ENCODE measurements at regions not wholly inside any gene's neighbourhood (a gene's known extent, or its start where the extent isn't known, plus 50 kb on each side); places are given as distances from the start of the nearest gene placed in this dataset.

DNA sequence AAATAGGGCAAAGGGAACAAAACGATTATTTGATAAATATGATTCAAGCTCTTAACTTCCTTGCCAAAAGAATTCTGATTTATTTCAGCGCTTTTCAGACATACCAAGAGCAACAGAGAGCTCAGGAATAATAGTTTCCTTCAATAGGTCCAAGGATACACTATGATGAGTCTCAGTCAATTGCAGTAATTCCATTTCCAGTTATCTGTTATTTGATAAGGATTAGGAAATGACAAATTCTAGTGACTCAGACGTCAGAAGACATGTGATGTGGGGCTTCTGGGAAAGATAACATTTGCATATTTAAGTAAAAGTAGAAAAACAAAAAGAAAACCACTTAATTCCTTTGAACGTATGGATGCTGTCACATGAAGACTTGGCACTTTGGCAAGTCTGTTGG lies 1250.8 kb upstream of the CDH18 start:
- TF ChIP-seq, protein P1, sequence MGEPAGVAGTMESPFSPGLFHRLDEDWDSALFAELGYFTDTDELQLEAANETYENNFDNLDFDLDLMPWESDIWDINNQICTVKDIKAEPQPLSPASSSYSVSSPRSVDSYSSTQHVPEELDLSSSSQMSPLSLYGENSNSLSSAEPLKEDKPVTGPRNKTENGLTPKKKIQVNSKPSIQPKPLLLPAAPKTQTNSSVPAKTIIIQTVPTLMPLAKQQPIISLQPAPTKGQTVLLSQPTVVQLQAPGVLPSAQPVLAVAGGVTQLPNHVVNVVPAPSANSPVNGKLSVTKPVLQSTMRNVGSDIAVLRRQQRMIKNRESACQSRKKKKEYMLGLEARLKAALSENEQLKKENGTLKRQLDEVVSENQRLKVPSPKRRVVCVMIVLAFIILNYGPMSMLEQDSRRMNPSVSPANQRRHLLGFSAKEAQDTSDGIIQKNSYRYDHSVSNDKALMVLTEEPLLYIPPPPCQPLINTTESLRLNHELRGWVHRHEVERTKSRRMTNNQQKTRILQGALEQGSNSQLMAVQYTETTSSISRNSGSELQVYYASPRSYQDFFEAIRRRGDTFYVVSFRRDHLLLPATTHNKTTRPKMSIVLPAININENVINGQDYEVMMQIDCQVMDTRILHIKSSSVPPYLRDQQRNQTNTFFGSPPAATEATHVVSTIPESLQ (CRISPR knock-in tag; conservative IDR thresholded peaks at IDR 0.05) = no peak
- no peak for TF ChIP-seq PHF21A (CRISPR knock-in tag; IDR thresholded peaks at IDR 0.05)
- TF ChIP-seq REL (CRISPR knock-in tag; conservative IDR thresholded peaks at IDR 0.05) = no peak
- no peak for TF ChIP-seq NRL (CRISPR knock-in tag; IDR thresholded peaks at IDR 0.05; ENCODE audit: borderline replicate concordance)
- no peak for TF ChIP-seq SMC3 (IDR thresholded peaks at IDR 0.05; ENCODE audit: low read length)
- TF ChIP-seq CBX5 (CRISPR knock-in tag; IDR thresholded peaks at IDR 0.05; ENCODE audit: borderline replicate concordance) = no peak
- TF ChIP-seq MAFG (CRISPR knock-in tag; IDR thresholded peaks at IDR 0.05) = no peak
- TF ChIP-seq HIVEP1 (CRISPR knock-in tag; IDR thresholded peaks at IDR 0.05) = no peak
- TF ChIP-seq, protein P2, sequence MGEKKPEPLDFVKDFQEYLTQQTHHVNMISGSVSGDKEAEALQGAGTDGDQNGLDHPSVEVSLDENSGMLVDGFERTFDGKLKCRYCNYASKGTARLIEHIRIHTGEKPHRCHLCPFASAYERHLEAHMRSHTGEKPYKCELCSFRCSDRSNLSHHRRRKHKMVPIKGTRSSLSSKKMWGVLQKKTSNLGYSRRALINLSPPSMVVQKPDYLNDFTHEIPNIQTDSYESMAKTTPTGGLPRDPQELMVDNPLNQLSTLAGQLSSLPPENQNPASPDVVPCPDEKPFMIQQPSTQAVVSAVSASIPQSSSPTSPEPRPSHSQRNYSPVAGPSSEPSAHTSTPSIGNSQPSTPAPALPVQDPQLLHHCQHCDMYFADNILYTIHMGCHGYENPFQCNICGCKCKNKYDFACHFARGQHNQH (CRISPR knock-in tag; IDR thresholded peaks at IDR 0.05) = no peak
- TF ChIP-seq PRPF4 (IDR thresholded peaks at IDR 0.05; ENCODE audit: low read depth, low read length, poor library complexity, severe bottlenecking) = no peak
- no peak for TF ChIP-seq FOSL2 (CRISPR knock-in tag; IDR thresholded peaks at IDR 0.05)
- TF ChIP-seq, protein P3, sequence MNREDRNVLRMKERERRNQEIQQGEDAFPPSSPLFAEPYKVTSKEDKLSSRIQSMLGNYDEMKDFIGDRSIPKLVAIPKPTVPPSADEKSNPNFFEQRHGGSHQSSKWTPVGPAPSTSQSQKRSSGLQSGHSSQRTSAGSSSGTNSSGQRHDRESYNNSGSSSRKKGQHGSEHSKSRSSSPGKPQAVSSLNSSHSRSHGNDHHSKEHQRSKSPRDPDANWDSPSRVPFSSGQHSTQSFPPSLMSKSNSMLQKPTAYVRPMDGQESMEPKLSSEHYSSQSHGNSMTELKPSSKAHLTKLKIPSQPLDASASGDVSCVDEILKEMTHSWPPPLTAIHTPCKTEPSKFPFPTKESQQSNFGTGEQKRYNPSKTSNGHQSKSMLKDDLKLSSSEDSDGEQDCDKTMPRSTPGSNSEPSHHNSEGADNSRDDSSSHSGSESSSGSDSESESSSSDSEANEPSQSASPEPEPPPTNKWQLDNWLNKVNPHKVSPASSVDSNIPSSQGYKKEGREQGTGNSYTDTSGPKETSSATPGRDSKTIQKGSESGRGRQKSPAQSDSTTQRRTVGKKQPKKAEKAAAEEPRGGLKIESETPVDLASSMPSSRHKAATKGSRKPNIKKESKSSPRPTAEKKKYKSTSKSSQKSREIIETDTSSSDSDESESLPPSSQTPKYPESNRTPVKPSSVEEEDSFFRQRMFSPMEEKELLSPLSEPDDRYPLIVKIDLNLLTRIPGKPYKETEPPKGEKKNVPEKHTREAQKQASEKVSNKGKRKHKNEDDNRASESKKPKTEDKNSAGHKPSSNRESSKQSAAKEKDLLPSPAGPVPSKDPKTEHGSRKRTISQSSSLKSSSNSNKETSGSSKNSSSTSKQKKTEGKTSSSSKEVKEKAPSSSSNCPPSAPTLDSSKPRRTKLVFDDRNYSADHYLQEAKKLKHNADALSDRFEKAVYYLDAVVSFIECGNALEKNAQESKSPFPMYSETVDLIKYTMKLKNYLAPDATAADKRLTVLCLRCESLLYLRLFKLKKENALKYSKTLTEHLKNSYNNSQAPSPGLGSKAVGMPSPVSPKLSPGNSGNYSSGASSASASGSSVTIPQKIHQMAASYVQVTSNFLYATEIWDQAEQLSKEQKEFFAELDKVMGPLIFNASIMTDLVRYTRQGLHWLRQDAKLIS (CRISPR knock-in tag; IDR thresholded peaks at IDR 0.05) = no peak
- TF ChIP-seq, protein P4, sequence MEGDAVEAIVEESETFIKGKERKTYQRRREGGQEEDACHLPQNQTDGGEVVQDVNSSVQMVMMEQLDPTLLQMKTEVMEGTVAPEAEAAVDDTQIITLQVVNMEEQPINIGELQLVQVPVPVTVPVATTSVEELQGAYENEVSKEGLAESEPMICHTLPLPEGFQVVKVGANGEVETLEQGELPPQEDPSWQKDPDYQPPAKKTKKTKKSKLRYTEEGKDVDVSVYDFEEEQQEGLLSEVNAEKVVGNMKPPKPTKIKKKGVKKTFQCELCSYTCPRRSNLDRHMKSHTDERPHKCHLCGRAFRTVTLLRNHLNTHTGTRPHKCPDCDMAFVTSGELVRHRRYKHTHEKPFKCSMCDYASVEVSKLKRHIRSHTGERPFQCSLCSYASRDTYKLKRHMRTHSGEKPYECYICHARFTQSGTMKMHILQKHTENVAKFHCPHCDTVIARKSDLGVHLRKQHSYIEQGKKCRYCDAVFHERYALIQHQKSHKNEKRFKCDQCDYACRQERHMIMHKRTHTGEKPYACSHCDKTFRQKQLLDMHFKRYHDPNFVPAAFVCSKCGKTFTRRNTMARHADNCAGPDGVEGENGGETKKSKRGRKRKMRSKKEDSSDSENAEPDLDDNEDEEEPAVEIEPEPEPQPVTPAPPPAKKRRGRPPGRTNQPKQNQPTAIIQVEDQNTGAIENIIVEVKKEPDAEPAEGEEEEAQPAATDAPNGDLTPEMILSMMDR (CRISPR knock-in tag; IDR thresholded peaks at IDR 0.05) = no peak
- no peak for TF ChIP-seq NFATC3 (CRISPR knock-in tag; IDR thresholded peaks at IDR 0.05)
